Fibroblast of lung (primary cell): ENCODE measurements at regions not wholly inside any gene's neighbourhood (a gene's known extent, or its start where the extent isn't known, plus 50 kb on each side); places are given as distances from the start of the nearest gene placed in this dataset.

Experiments
- DNase-seq, 2 donors: peaks; one replicate each; pipeline versions ENCODE4 v3.0.0 to v3.0.0-alpha.2; 2010; ENCODE audit warnings: low read depth in 2 of 2
- H2AFZ ChIP-seq: 2 replicates; pipeline ENCODE4 v1.5.1; 2012; ENCODE audit warnings: low read length, control low read depth, inconsistent platforms
- H3K27ac ChIP-seq: 2 replicates; pipeline ENCODE4 v1.5.1; 2011; ENCODE audit warnings: low read length, control low read depth; ENCODE audit not compliant: insufficient read depth
- H3K27me3 ChIP-seq: 2 replicates; pipeline ENCODE4 v1.5.1; 2011; ENCODE audit warnings: mild to moderate bottlenecking, low read length; ENCODE audit not compliant: control insufficient read depth, insufficient read depth
- H3K36me3 ChIP-seq: 2 replicates; pipeline ENCODE4 v1.5.1; 2011; ENCODE audit warnings: low read length; ENCODE audit not compliant: control insufficient read depth, insufficient read depth
- H3K4me1 ChIP-seq: 2 replicates; pipeline ENCODE4 v1.5.1; 2011; ENCODE audit warnings: low read length; ENCODE audit not compliant: control insufficient read depth, insufficient read depth; ENCODE audit errors: extremely low read depth
- H3K4me2 ChIP-seq: 2 replicates; pipeline ENCODE4 v1.5.1; 2011; ENCODE audit warnings: low read length, control low read depth; ENCODE audit not compliant: insufficient read depth; ENCODE audit errors: extremely low read depth
- H3K4me3 ChIP-seq, 4 experiments: fragments of 200-600 bp in 1 of 4; sonication (generic) in 1 of 4; replicated peaks in 1 of 4; 2 replicates each; pipeline ENCODE4 v1.5.1; 2011 to 2016; ENCODE audit warnings: low read length in 4 of 4, low read depth in 3 of 4, mild to moderate bottlenecking in 3 of 4, control low read depth in 2 of 4, inconsistent platforms in 1 of 4, mixed read lengths in 1 of 4; ENCODE audit not compliant: insufficient read depth in 1 of 4; ENCODE audit errors: control extremely low read depth in 1 of 4
- H3K79me2 ChIP-seq: 2 replicates; pipeline ENCODE4 v1.5.1; 2012; ENCODE audit warnings: mild to moderate bottlenecking, low read length, inconsistent platforms; ENCODE audit not compliant: control insufficient read depth, insufficient read depth
- H3K9ac ChIP-seq: 2 replicates; pipeline ENCODE4 v1.5.1; 2011; ENCODE audit warnings: mild to moderate bottlenecking, low read length, control low read depth; ENCODE audit not compliant: insufficient read depth
- H3K9me3 ChIP-seq: 2 replicates; pipeline ENCODE4 v1.5.1; 2012; ENCODE audit warnings: low read depth, low read length; ENCODE audit not compliant: control insufficient read depth, insufficient read depth
- H4K20me1 ChIP-seq: 2 replicates; pipeline ENCODE4 v1.5.1; 2011; ENCODE audit warnings: low read length; ENCODE audit not compliant: control insufficient read depth, insufficient read depth; ENCODE audit errors: extremely low read depth
- EZH2 ChIP-seq: IDR thresholded peaks from 2 replicates; pipeline ENCODE4 v1.5.1; 2012; ENCODE audit warnings: low read length, control low read depth, mild to moderate bottlenecking; ENCODE audit errors: missing control alignments
- TF ChIP-seq, protein P1 (sequence below), 2 donors: IDR thresholded peaks in 1 of 2; conservative IDR thresholded peaks in 1 of 2; 1 replicate in 1 of 2; 2 replicates in 1 of 2; pipeline ENCODE4 v1.5.1; 2011 to 2012; ENCODE audit warnings: low read length in 2 of 2, control low read depth in 1 of 2, inconsistent platforms in 1 of 2, low read depth in 1 of 2, mild to moderate bottlenecking in 1 of 2

GRCh38 chr5:115458003-115458409 lies 86.6 kb downstream of the FEM1C start:
- peak in 1 of 2 donors; percentile 54 for DNase-seq
- TF ChIP-seq EZH2 = no peak
- TF ChIP-seq, protein P1, sequence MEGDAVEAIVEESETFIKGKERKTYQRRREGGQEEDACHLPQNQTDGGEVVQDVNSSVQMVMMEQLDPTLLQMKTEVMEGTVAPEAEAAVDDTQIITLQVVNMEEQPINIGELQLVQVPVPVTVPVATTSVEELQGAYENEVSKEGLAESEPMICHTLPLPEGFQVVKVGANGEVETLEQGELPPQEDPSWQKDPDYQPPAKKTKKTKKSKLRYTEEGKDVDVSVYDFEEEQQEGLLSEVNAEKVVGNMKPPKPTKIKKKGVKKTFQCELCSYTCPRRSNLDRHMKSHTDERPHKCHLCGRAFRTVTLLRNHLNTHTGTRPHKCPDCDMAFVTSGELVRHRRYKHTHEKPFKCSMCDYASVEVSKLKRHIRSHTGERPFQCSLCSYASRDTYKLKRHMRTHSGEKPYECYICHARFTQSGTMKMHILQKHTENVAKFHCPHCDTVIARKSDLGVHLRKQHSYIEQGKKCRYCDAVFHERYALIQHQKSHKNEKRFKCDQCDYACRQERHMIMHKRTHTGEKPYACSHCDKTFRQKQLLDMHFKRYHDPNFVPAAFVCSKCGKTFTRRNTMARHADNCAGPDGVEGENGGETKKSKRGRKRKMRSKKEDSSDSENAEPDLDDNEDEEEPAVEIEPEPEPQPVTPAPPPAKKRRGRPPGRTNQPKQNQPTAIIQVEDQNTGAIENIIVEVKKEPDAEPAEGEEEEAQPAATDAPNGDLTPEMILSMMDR (conservative IDR thresholded peaks at IDR 0.05 in 1 of 2, IDR thresholded peaks at IDR 0.05 in 1 of 2; ENCODE audit: low read depth in 1 of 2, low read length in 2 of 2) = no peak
- H2AFZ ChIP-seq = no peak overlapping the region
- peaks cover 26% of the 10 kb centered on the region for H3K4me1 ChIP-seq
- H3K27ac ChIP-seq = no peak overlapping the region
- no peak overlapping the region for H3K9ac ChIP-seq
- no peak overlapping the region for H3K4me2 ChIP-seq
- H4K20me1 ChIP-seq = no peaks in the 10 kb centered on the region
- H3K9me3 ChIP-seq = no peaks in the 10 kb centered on the region
- no peaks in the 10 kb centered on the region for H3K36me3 ChIP-seq
- H3K79me2 ChIP-seq = no peaks in the 10 kb centered on the region
- no peak overlapping the region for H3K4me3 ChIP-seq
- no peaks in the 10 kb centered on the region for H3K27me3 ChIP-seq

DNA sequence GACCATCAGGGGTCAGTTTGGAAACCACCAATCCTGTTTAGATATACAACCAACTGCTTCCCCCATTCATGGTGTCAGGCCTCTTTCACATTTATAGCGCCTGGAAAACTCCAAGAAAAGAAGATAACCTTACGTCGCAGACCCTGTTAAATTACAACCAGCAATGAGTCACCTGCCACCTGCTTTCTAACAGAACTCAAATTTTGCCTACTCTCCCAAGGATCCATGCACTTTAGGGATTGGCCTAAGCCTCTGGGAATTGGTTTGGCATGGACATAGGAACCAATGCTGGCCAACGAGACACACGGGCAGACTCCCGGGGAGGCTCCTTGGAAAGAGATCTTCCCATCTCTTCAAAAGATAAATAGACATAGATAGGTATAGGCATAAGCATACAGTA lies 87.0 kb downstream of the FEM1C start:
- Histone ChIP-seq H3K27me3 (no peaks in the 10 kb centered on the region), H3K9me3 (no peaks in the 10 kb centered on the region), H3K27ac (no peak overlapping the region), H3K4me1 (peaks cover 26% of the 10 kb centered on the region), H3K4me3 (no peak overlapping the region), H3K79me2 (no peaks in the 10 kb centered on the region), H3K4me2 (no peak overlapping the region), H3K36me3 (no peaks in the 10 kb centered on the region), H4K20me1 (no peaks in the 10 kb centered on the region), H3K9ac (no peak overlapping the region), H2AFZ (no peak overlapping the region)
- DNase-seq = no peak
- TF ChIP-seq, protein P1 (conservative IDR thresholded peaks at IDR 0.05 in 1 of 2, IDR thresholded peaks at IDR 0.05 in 1 of 2; ENCODE audit: low read depth in 1 of 2, low read length in 2 of 2) = no peak
- TF ChIP-seq EZH2 = no peak

- Histone ChIP-seq H3K9ac (no peak overlapping the region), H3K4me1 (peaks cover 21% of the 10 kb centered on the region), H3K4me3 (no peak overlapping the region), H3K9me3 (no peaks in the 10 kb centered on the region), H2AFZ (no peak overlapping the region), H3K79me2 (no peaks in the 10 kb centered on the region), H3K27me3 (no peaks in the 10 kb centered on the region), H3K36me3 (no peaks in the 10 kb centered on the region), H3K4me2 (no peak overlapping the region), H4K20me1 (no peaks in the 10 kb centered on the region), H3K27ac (no peak overlapping the region)
- DNase-seq = no peak
- TF ChIP-seq EZH2 = no peak
- TF ChIP-seq, protein P1 (conservative IDR thresholded peaks at IDR 0.05 in 1 of 2, IDR thresholded peaks at IDR 0.05 in 1 of 2; ENCODE audit: low read depth in 1 of 2, low read length in 2 of 2) = no peak
Measured at GRCh38 chr5:115456539-115457040, 88.0 kb downstream of the FEM1C start.
